VCaP (cell line): ENCODE measurements at regions not wholly inside any gene's neighbourhood (a gene's known extent, or its start where the extent isn't known, plus 50 kb on each side); places are given as distances from the start of the nearest gene placed in this dataset.
"Not testable (repeated sequence)": the region's sequence is repeated elsewhere in the genome, so short reads cannot be mapped to it uniquely, and the experiment has no call there.

Experiments
- H3K27ac ChIP-seq: fragments of 450-650 bp; 2 replicates; pipeline ENCODE4 v1.5.1; 2017
- CTCF ChIP-seq: fragments of 450-650 bp; conservative IDR thresholded peaks from 2 replicates; pipeline ENCODE4 v1.5.1; 2017; ENCODE audit warnings: mild to moderate bottlenecking, moderate library complexity

- H3K27ac ChIP-seq: no peak overlapping the region
- TF ChIP-seq CTCF: peak; percentile 38
Measured at GRCh38 chr20:43404878-43405277, 52.8 kb upstream of the SRSF6 start.

GRCh38 chr20:43400882-43401281, 56.8 kb upstream of the SRSF6 start:
- H3K27ac ChIP-seq: not testable (repeated sequence)

- no peak overlapping the region for H3K27ac ChIP-seq
- no peak for TF ChIP-seq CTCF
Measured at GRCh38 chr20:43398676-43399324, 58.9 kb upstream of the SRSF6 start.

GRCh38 chr20:43397147-43397546, 60.5 kb upstream of the SRSF6 start:
- no peak overlapping the region for H3K27ac ChIP-seq
- no peak for TF ChIP-seq CTCF

GRCh38 chr20:43393052-43393451, 64.6 kb upstream of the SRSF6 start:
- TF ChIP-seq CTCF: no peak
- no peak overlapping the region for H3K27ac ChIP-seq

GRCh38 chr20:43392561-43392960, 65.1 kb upstream of the SRSF6 start:
- H3K27ac ChIP-seq: no peak overlapping the region
- no peak for TF ChIP-seq CTCF

GRCh38 chr20:43389839-43390626, 67.7 kb upstream of the SRSF6 start:
- no peak overlapping the region for H3K27ac ChIP-seq
- peak; percentile 49; the same call in 1 of the 2 replicates for TF ChIP-seq CTCF

- no peak for TF ChIP-seq CTCF
- no peak overlapping the region for H3K27ac ChIP-seq
Measured at GRCh38 chr20:43389211-43389610, 68.5 kb upstream of the SRSF6 start.
